ENCODE measurements at regions not wholly inside any gene's neighbourhood (a gene's known extent, or its start where the extent isn't known, plus 50 kb on each side); places are given as distances from the start of the nearest gene placed in this dataset.

GRCh38 chr19:29420482-29421195, 105.2 kb upstream of the VSTM2B start:
- TF ChIP-seq POLR2A (IDR thresholded peaks at IDR 0.05) (no peak), CTCF (IDR thresholded peaks at IDR 0.05) (no peak)
- no peak for DNase-seq
- H3K4me1 ChIP-seq, result no peaks in the 10 kb centered on the region
- H3K4me3 ChIP-seq, result no peak overlapping the region
- no peaks in the 10 kb centered on the region for H3K36me3 ChIP-seq
- no peaks in the 10 kb centered on the region for H3K27me3 ChIP-seq
- no peaks in the 10 kb centered on the region for H3K9me3 ChIP-seq
- H3K27ac ChIP-seq, result no peak overlapping the region

DNA sequence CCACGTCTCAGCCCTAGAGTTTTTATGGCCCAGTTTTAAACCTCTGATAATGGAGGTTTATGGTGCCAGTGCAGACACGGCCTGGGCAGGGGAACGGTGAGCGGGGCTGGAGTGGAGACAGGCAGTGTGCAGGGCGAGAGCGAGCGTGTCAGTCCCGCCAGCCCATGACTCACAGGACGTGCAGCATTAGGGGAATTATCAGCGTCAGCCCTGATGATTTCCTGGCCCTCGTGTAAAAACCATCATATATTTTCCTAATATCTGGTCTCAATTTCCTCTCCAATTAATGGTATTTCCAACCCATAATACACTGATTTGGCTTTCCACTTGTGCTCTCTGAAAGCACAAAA, 104.6 kb upstream of the VSTM2B start:
- Histone ChIP-seq H3K9me3 (no peaks in the 10 kb centered on the region), H3K27ac (no peak overlapping the region), H3K36me3 (no peaks in the 10 kb centered on the region), H3K4me1 (no peaks in the 10 kb centered on the region), H3K27me3 (no peaks in the 10 kb centered on the region), H3K4me3 (no peak overlapping the region)
- DNase-seq, result no peak
- TF ChIP-seq CTCF (IDR thresholded peaks at IDR 0.05) (no peak), POLR2A (IDR thresholded peaks at IDR 0.05) (no peak)

DNA sequence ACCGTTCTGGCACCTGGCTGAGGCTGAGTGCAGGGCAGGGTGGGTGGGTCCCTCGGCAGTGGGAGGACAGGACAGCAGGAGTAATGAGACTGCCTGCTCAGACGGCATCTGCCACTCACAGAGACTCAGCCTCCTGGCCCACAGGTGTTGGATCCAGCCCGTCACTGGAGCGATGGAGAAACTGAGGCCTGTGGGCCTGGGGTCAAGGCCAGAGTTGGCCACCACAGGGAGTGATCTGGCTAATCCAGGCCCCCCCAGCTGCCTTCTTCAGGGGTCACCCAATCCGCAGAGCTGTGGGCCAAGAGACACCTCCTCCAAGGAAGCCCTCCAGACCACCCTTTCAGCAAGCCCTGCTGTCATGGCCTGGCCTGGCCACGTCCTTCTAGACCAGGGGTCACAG, 103.7 kb upstream of the VSTM2B start:
- H3K4me1 ChIP-seq, result no peaks in the 10 kb centered on the region
- no peaks in the 10 kb centered on the region for H3K36me3 ChIP-seq
- TF ChIP-seq POLR2A (IDR thresholded peaks at IDR 0.05) (no peak), CTCF (IDR thresholded peaks at IDR 0.05) (no peak)
- H3K9me3 ChIP-seq, result no peaks in the 10 kb centered on the region
- H3K27ac ChIP-seq, result no peak overlapping the region
- no peak for DNase-seq
- no peaks in the 10 kb centered on the region for H3K27me3 ChIP-seq
- H3K4me3 ChIP-seq, result no peak overlapping the region

DNA sequence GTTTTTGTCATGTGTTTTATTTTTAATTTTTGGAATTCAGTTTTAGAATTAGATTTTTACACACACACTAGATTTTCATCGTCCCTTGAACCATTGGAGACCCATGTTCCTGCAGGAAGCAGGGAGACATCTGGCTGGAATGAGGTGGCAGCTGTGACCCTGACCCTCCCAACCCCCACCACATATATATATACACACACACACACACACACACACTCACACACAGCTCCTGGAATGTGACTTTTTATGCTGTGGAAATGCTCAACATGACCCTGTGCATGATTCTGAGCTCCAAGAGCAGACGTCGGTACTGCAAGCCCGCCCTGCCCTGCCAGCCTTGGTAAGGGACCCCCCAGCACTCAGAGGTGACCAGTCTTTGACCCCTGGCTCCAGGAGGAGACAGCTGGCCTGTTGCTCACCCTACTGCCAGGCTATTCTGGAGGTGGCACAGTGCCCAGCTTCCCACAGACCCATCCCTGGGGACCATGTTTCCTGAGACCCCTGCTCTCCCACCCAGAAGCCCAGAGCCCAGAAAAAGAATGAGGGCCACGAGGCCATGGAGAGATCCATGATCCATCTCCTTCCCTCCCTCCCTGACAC, 103.2 kb upstream of the VSTM2B start:
- TF ChIP-seq CTCF (IDR thresholded peaks at IDR 0.05) (no peak), POLR2A (IDR thresholded peaks at IDR 0.05) (no peak)
- no peak for DNase-seq
- no peak overlapping the region for H3K27ac ChIP-seq
- no peaks in the 10 kb centered on the region for H3K4me1 ChIP-seq
- no peaks in the 10 kb centered on the region for H3K27me3 ChIP-seq
- no peaks in the 10 kb centered on the region for H3K36me3 ChIP-seq
- H3K9me3 ChIP-seq, result no peaks in the 10 kb centered on the region
- H3K4me3 ChIP-seq, result no peak overlapping the region

DNA sequence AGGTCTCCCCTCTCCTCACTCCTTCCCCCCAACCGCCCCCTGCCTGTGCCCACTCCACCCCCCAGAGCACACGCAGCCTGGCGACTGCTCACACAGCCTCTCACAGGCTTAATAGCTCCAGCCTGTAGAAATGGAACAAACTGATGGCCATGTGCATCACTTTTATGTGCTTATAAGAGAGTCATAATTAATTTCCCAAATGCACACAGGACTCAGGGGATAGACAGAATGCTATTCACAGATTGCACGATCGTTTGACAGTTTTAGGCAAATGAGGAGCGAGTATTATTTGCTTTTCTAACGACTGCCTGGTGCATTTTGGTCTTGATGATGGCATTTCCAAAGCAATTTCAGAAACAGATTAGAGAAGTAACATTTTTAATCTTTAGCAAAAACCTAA, 97.7 kb upstream of the VSTM2B start:
- Histone ChIP-seq H3K27ac (no peak overlapping the region), H3K9me3 (no peaks in the 10 kb centered on the region), H3K4me1 (no peaks in the 10 kb centered on the region), H3K4me3 (no peak overlapping the region), H3K27me3 (no peaks in the 10 kb centered on the region), H3K36me3 (no peaks in the 10 kb centered on the region)
- DNase-seq, result no peak
- TF ChIP-seq CTCF (IDR thresholded peaks at IDR 0.05), result no peak
- no peak for TF ChIP-seq POLR2A (IDR thresholded peaks at IDR 0.05)

Data from Peyer's patch (tissue), 4 donors.